ENCODE measurements at regions not wholly inside any gene's neighbourhood (a gene's known extent, or its start where the extent isn't known, plus 50 kb on each side); places are given as distances from the start of the nearest gene placed in this dataset.
"Not testable (repeated sequence)": the region's sequence is repeated elsewhere in the genome, so short reads cannot be mapped to it uniquely, and the experiment has no call there.

DNA sequence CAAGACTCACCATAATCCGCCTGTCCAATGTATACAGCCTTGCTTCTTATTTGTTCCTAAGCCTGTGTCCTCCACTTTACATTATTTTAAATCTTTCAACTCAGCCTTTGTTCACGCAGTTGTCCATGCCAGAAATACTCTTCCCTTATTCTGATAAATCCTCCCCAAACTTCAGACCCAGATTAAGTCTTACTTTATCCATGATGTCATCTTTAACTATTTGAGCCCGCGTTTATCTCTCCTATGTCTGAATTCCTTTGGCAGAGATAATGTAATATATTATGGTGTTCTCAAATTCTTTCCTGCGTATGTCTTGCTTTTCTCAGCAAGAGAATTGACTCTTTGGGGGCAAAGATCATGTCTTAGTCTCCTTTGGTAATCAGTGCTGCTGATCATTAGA lies 129.6 kb downstream of the LUZP4 start:
- H3K4me1 ChIP-seq (ENCODE audit: control insufficient read depth in 5 of 5, insufficient read depth in 5 of 5, low read length in 5 of 5), result no peaks in the 10 kb centered on the region
- WGBS, 2 donors, result 68 to 76% methylated on average over 5 of the region's 5 CpGs
- TF ChIP-seq CTCF (IDR thresholded peaks at IDR 0.05; ENCODE audit: control extremely low read depth, extremely low read depth), result no peak
- H3K27ac ChIP-seq (ENCODE audit: low read depth in 1 of 2, low read length in 1 of 2), result no peak overlapping the region
- H3K9me3 ChIP-seq (ENCODE audit: control insufficient read depth in 4 of 4, insufficient read depth in 3 of 4, low read length in 3 of 4), result peaks cover 0 to 1% (median 0%) of the 10 kb centered on the region in 4 donors
- no peak overlapping the region for H3K9ac ChIP-seq (ENCODE audit: insufficient read depth in 1 of 2, low read length in 2 of 2)
- no peak overlapping the region for H3K4me3 ChIP-seq
- no peaks in the 10 kb centered on the region for H3K36me3 ChIP-seq (ENCODE audit: control insufficient read depth in 4 of 4, insufficient read depth in 4 of 4, low read length in 4 of 4)
- peaks cover 0 to 61% (median 12%) of the 10 kb centered on the region in 3 donors for H3K27me3 ChIP-seq (ENCODE audit: control insufficient read depth in 3 of 3, insufficient read depth in 3 of 3, low read length in 2 of 3)
- DNase-seq (no peak), ATAC-seq (ENCODE audit: insufficient read depth, low FRiP score) (no peak)

DNA sequence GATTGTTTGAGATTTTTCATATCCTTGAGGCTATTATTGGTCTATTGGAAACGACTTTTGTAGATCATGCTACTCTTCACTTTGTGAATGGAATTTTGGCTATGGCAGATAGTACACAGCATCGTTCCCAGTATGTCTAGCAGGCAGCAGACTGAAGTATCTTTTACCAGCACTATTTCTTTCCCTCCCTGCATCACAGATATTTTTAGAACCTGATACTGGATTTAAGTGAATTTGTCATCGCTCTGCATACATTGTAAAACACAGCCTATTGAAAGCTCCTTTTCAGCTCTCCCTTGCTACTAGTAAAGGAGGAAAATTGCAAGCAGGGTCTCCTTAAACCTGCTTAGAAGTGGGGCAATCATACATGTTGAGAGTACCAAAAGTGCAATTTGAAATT lies 133.6 kb downstream of the LUZP4 start:
- TF ChIP-seq CTCF (IDR thresholded peaks at IDR 0.05; ENCODE audit: control extremely low read depth, extremely low read depth), result no peak
- Histone ChIP-seq H3K4me3 (no peak overlapping the region), H3K9ac (ENCODE audit: insufficient read depth in 1 of 2, low read length in 2 of 2) (no peak overlapping the region), H3K9me3 (ENCODE audit: control insufficient read depth in 4 of 4, insufficient read depth in 3 of 4, low read length in 3 of 4) (peaks cover 0 to 6% (median 0%) of the 10 kb centered on the region in 4 donors), H3K36me3 (ENCODE audit: control insufficient read depth in 4 of 4, insufficient read depth in 4 of 4, low read length in 4 of 4) (no peaks in the 10 kb centered on the region), H3K4me1 (ENCODE audit: control insufficient read depth in 5 of 5, insufficient read depth in 5 of 5, low read length in 5 of 5) (no peaks in the 10 kb centered on the region), H3K27me3 (ENCODE audit: control insufficient read depth in 3 of 3, insufficient read depth in 3 of 3, low read length in 2 of 3) (peaks cover 0 to 39% (median 10%) of the 10 kb centered on the region in 3 donors), H3K27ac (ENCODE audit: low read depth in 1 of 2, low read length in 1 of 2) (no peak overlapping the region)
- no peak for ATAC-seq (ENCODE audit: insufficient read depth, low FRiP score)
- DNase-seq, result no peak
- WGBS, 2 donors, result 55 to 85% methylated on average over 3 of the region's 3 CpGs

DNA sequence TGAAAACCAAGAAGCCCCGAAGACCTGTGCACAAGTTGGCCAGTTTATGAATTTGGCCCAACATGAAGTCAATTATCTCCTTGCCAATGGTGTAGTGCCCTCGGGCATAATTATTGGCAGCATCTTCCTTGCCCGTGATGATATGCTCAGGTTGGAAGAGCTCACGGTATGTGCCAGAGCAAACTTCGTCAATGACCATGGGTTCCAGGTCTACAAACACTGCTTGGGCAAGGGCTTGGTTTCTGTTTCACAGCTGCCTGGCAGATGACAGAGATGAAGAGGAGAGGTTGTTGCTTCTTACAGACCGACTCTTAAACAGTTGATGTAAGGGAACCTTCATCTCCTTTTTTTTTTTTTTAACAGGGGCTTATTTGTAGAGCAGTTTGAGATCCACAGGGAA lies 135.6 kb upstream of the PLS3 start:
- TF ChIP-seq CTCF (IDR thresholded peaks at IDR 0.05; ENCODE audit: control extremely low read depth, extremely low read depth), result no peak

DNA sequence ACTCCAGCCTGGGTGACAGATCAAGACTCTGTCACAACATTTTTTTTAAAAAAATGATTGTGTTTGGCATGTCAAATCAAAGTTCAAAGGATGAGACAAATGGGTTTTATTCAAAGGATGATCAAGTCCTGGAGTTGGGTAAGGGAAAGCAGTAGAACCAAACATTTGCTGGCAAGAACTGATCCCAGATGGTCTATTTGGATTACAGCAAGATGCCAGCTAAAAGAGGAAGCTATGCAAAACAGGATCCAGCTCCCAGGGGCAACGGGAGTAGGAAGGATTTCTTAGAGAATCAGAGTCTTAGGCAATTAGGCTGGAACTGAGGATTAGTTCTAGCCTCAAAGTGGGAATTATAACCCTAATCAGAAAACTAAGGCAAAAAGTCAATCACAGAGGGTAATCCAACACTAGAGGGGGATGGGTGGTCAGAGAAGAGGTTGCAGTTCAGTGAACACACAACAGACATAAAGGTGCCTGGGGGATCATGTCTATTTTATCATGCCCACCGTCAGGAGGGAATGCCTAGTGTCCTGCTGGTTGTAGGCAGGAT lies 133.0 kb upstream of the PLS3 start:
- WGBS, 2 donors, result 44 to 47% methylated on average over 2 of the region's 2 CpGs
- H3K27ac ChIP-seq (ENCODE audit: low read depth in 1 of 2, low read length in 1 of 2), result no peak overlapping the region
- ATAC-seq (ENCODE audit: insufficient read depth, low FRiP score), result no peak
- H3K9me3 ChIP-seq (ENCODE audit: control insufficient read depth in 4 of 4, insufficient read depth in 3 of 4, low read length in 3 of 4), result peaks cover 0 to 6% (median 0%) of the 10 kb centered on the region in 4 donors
- no peaks in the 10 kb centered on the region for H3K4me1 ChIP-seq (ENCODE audit: control insufficient read depth in 5 of 5, insufficient read depth in 5 of 5, low read length in 5 of 5)
- H3K4me3 ChIP-seq, result no peak overlapping the region
- no peak overlapping the region for H3K9ac ChIP-seq (ENCODE audit: insufficient read depth in 1 of 2, low read length in 2 of 2)
- no peak for DNase-seq
- no peak for TF ChIP-seq CTCF (IDR thresholded peaks at IDR 0.05; ENCODE audit: control extremely low read depth, extremely low read depth)
- H3K27me3 ChIP-seq (ENCODE audit: control insufficient read depth in 3 of 3, insufficient read depth in 3 of 3, low read length in 2 of 3), result peaks cover 0 to 32% (median 24%) of the 10 kb centered on the region in 3 donors
- no peaks in the 10 kb centered on the region for H3K36me3 ChIP-seq (ENCODE audit: control insufficient read depth in 4 of 4, insufficient read depth in 4 of 4, low read length in 4 of 4)

More for the DNA sequence above, 135.6 kb upstream of the PLS3 start:
- DNase-seq (no peak), ATAC-seq (ENCODE audit: insufficient read depth, low FRiP score) (no peak)
- no peaks in the 10 kb centered on the region for H3K4me1 ChIP-seq (ENCODE audit: control insufficient read depth in 5 of 5, insufficient read depth in 5 of 5, low read length in 5 of 5)
- peaks cover 0 to 6% (median 0%) of the 10 kb centered on the region in 4 donors for H3K9me3 ChIP-seq (ENCODE audit: control insufficient read depth in 4 of 4, insufficient read depth in 3 of 4, low read length in 3 of 4)
- no peaks in the 10 kb centered on the region for H3K36me3 ChIP-seq (ENCODE audit: control insufficient read depth in 4 of 4, insufficient read depth in 4 of 4, low read length in 4 of 4)
- H3K4me3 ChIP-seq, result no peak overlapping the region
- no peak overlapping the region for H3K9ac ChIP-seq (ENCODE audit: insufficient read depth in 1 of 2, low read length in 2 of 2)
- H3K27me3 ChIP-seq (ENCODE audit: control insufficient read depth in 3 of 3, insufficient read depth in 3 of 3, low read length in 2 of 3), result peaks cover 0 to 30% (median 12%) of the 10 kb centered on the region in 3 donors
- WGBS, 2 donors, result 75 to 86% methylated on average over 6 of the region's 6 CpGs
- no peak overlapping the region for H3K27ac ChIP-seq (ENCODE audit: low read depth in 1 of 2, low read length in 1 of 2)

DNA sequence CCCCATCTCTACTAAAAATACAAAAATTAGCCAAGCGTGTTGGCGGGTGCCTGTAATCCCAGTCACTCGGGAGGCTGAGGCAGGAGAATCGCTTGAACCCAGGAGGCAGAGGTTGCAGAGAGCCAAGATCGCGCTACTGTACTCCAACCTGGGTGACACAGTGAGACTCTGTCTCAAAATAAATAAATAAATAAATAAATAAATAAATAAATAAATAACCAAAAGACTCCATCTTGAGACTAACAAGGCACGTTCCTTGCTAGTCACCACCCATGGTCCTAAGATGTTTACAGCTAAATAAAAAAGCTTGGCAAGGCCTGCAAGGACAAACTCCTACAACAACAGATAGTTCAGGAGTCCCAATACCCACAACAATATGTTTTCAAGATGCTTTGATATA lies 126.1 kb upstream of the PLS3 start:
- H3K9me3 ChIP-seq (ENCODE audit: control insufficient read depth in 4 of 4, insufficient read depth in 3 of 4, low read length in 3 of 4), result not testable (repeated sequence)
- H3K27me3 ChIP-seq (ENCODE audit: control insufficient read depth in 3 of 3, insufficient read depth in 3 of 3, low read length in 2 of 3), result peaks cover 4 to 36% (median 26%) of the 10 kb centered on the region in 3 donors
- WGBS, 2 donors, result 90 to 97% methylated on average over 7 of the region's 7 CpGs

More for the DNA sequence above, 126.1 kb upstream of the PLS3 start:
- H3K4me1 ChIP-seq (ENCODE audit: control insufficient read depth in 5 of 5, insufficient read depth in 5 of 5, low read length in 5 of 5); DNase-seq; H3K27ac ChIP-seq (ENCODE audit: low read depth in 1 of 2, low read length in 1 of 2); H3K9ac ChIP-seq (ENCODE audit: insufficient read depth in 1 of 2, low read length in 2 of 2); H3K4me3 ChIP-seq; H3K36me3 ChIP-seq (ENCODE audit: control insufficient read depth in 4 of 4, insufficient read depth in 4 of 4, low read length in 4 of 4); ATAC-seq (ENCODE audit: insufficient read depth, low FRiP score): not testable (repeated sequence)
